K562 (cell line): ENCODE measurements at regions not wholly inside any gene's neighbourhood (a gene's known extent, or its start where the extent isn't known, plus 50 kb on each side); places are given as distances from the start of the nearest gene placed in this dataset.

Experiments used
- ATF4 ChIP-seq: fragments of 450-650 bp; formaldehyde crosslinking; IDR thresholded peaks from 2 replicates; pipeline ENCODE4 v1.4.0; 2022; ENCODE audit warnings: mild to moderate bottlenecking, moderate library complexity
- CBFB ChIP-seq: sonication (generic); formaldehyde crosslinking; IDR thresholded peaks from 2 replicates; pipeline ENCODE4 v1.4.0; 2020; ENCODE audit warnings: mild to moderate bottlenecking, missing genetic modification reagents
- CTCF ChIP-seq, 3 experiments: IDR thresholded peaks in 2 of 3; conservative IDR thresholded peaks in 1 of 3; 2 replicates each; pipeline ENCODE4 v1.5.1; 2011 to 2012; ENCODE audit warnings: low read length in 3 of 3, mild to moderate bottlenecking in 3 of 3, control low read depth in 2 of 3, improper control_type of control experiment in 1 of 3, inconsistent platforms in 1 of 3, low read depth in 1 of 3, mixed read lengths in 1 of 3, moderate library complexity in 1 of 3; ENCODE audit not compliant: insufficient read depth in 2 of 3
- EZH2 ChIP-seq: IDR thresholded peaks from 2 replicates; pipeline ENCODE4 v1.6.1; 2012; ENCODE audit warnings: low read depth, mild to moderate bottlenecking, inconsistent platforms, low read length, borderline replicate concordance
- GTF3C2 ChIP-seq: IDR thresholded peaks from 3 replicates; pipeline ENCODE4 v1.6.1; 2011; ENCODE audit warnings: borderline replicate concordance, mild to moderate bottlenecking, moderate library complexity; ENCODE audit not compliant: insufficient read length; ENCODE audit errors: extremely low read depth
- PATZ1 ChIP-seq: fragments of 250-450 bp; sonication (Bioruptor Pico); IDR thresholded peaks from 2 replicates; pipeline ENCODE4 v1.5.0; 2020; ENCODE audit warnings: mild to moderate bottlenecking, borderline replicate concordance
- POLR2A ChIP-seq: fragments of 450-650 bp; conservative IDR thresholded peaks from 2 replicates; pipeline ENCODE4 v1.6.1; 2016
- POLR2AphosphoS2 ChIP-seq: IDR thresholded peaks from 2 replicates; pipeline ENCODE4 v1.6.1; 2012; ENCODE audit warnings: low read length, improper control_type of control experiment
- TAF1 ChIP-seq: IDR thresholded peaks from 2 replicates; pipeline ENCODE4 v1.6.1; 2011; ENCODE audit warnings: mild to moderate bottlenecking, low read length, moderate library complexity; ENCODE audit not compliant: insufficient read depth, control insufficient read depth, severe bottlenecking; ENCODE audit errors: extremely low read depth
- TEAD4 ChIP-seq, 2 experiments: sonication (generic) in 1 of 2; formaldehyde crosslinking in 1 of 2; IDR thresholded peaks; 2 replicates each; pipeline versions ENCODE4 v1.6.1 to v1.8.0; 2012 to 2022; ENCODE audit warnings: borderline replicate concordance in 1 of 2, inconsistent platforms in 1 of 2, low read length in 1 of 2, mild to moderate bottlenecking in 1 of 2, missing genetic modification reagents in 1 of 2
- ZFP36 ChIP-seq: fragments of 150-350 bp; IDR thresholded peaks from 2 replicates; pipeline ENCODE4 v1.6.1; 2018; ENCODE audit warnings: low read length, low read depth; ENCODE audit not compliant: partially characterized antibody
- ZMIZ1 ChIP-seq, 2 experiments: fragments of 150-350 bp in 1 of 2; IDR thresholded peaks; 2 replicates each; pipeline ENCODE4 v1.6.1; 2012 to 2016; ENCODE audit warnings: low read depth in 2 of 2, low read length in 2 of 2, mild to moderate bottlenecking in 1 of 2, moderate library complexity in 1 of 2
- ZNF445 ChIP-seq: fragments of 250-450 bp; sonication (Bioruptor Pico); IDR thresholded peaks from 2 replicates; pipeline ENCODE4 v1.4.0; 2020; ENCODE audit warnings: low read depth, mild to moderate bottlenecking, moderate library complexity
- ZNF76 ChIP-seq: fragments of 250-450 bp; sonication (Bioruptor Pico); IDR thresholded peaks from 2 replicates; pipeline ENCODE4 v1.4.0; 2020; ENCODE audit warnings: mild to moderate bottlenecking, moderate library complexity, borderline replicate concordance

- TF ChIP-seq ZMIZ1 (IDR thresholded peaks at IDR 0.05; ENCODE audit: low read depth in 2 of 2, low read length in 2 of 2) (no peak), POLR2AphosphoS2 (no peak), CBFB (CRISPR knock-in tag) (no peak), ZFP36 (no peak), PATZ1 (no peak), GTF3C2 (no peak), ZNF76 (no peak), ATF4 (CRISPR knock-in tag) (no peak), POLR2A (no peak), CTCF (IDR thresholded peaks at IDR 0.05 in 2 of 3, conservative IDR thresholded peaks at IDR 0.05 in 1 of 3; ENCODE audit: insufficient read depth in 2 of 3, low read depth in 1 of 3, low read length in 3 of 3) (no peak), TAF1 (no peak), ZNF445 (CRISPR knock-in tag) (no peak), TEAD4 (IDR thresholded peaks at IDR 0.05; ENCODE audit: low read length) (no peak), TEAD4 (CRISPR knock-in tag; IDR thresholded peaks at IDR 0.05; ENCODE audit: borderline replicate concordance) (no peak), EZH2 (no peak)
Measured at GRCh38 chr12:58665375-58665774, 254.9 kb downstream of the LRIG3 start.
